ENCODE measurements at regions not wholly inside any gene's neighbourhood (a gene's known extent, or its start where the extent isn't known, plus 50 kb on each side); places are given as distances from the start of the nearest gene placed in this dataset.

GRCh38 chr20:55406891-55407290 is 598.4 kb downstream of the CBLN4 start:
- no peaks in the 10 kb centered on the region for H3K36me3 ChIP-seq (ENCODE audit: insufficient read depth, low read length)
- Mint-ChIP-seq H3K4me3 (no peak overlapping the region), H3K27me3 (no peaks in the 10 kb centered on the region), H3K4me1 (no peaks in the 10 kb centered on the region), H3K9me3 (peaks cover 6 to 35% (median 13%) of the 10 kb centered on the region in 5 donors), H3K27ac (no peak overlapping the region), H3K36me3 (no peaks in the 10 kb centered on the region)
- H3K27ac ChIP-seq (ENCODE audit: low read depth, low read length) = no peak overlapping the region
- H3K27me3 ChIP-seq (ENCODE audit: insufficient read depth, low read length, poor library complexity, severe bottlenecking) = no peaks in the 10 kb centered on the region
- no peak overlapping the region for H3K4me3 ChIP-seq (ENCODE audit: low read length)
- POLR2A ChIA-PET = no interaction called here
- no peaks in the 10 kb centered on the region for H3K9me3 ChIP-seq (ENCODE audit: low read length)
- no peaks in the 10 kb centered on the region for H3K4me1 ChIP-seq (ENCODE audit: insufficient read depth, low read length)
- DNase-seq = no peak
- CTCF ChIA-PET = no interaction called here

GRCh38 chr20:55394592-55394991 is 610.7 kb downstream of the CBLN4 start:
- CTCF ChIA-PET = no interaction called here

GRCh38 chr20:55390791-55391190 is 614.5 kb downstream of the CBLN4 start:
- peaks cover 8 to 21% (median 12%) of the 10 kb centered on the region in 5 donors for H3K9me3 Mint-ChIP-seq
- no peaks in the 10 kb centered on the region for H3K4me1 ChIP-seq (ENCODE audit: insufficient read depth, low read length)
- H3K27ac Mint-ChIP-seq = no peak overlapping the region
- no peaks in the 10 kb centered on the region for H3K27me3 Mint-ChIP-seq
- POLR2A ChIA-PET = no interaction called here
- H3K36me3 Mint-ChIP-seq = no peaks in the 10 kb centered on the region
- H3K4me3 Mint-ChIP-seq = no peak overlapping the region
- no peak for DNase-seq
- H3K27me3 ChIP-seq (ENCODE audit: insufficient read depth, low read length, poor library complexity, severe bottlenecking) = no peaks in the 10 kb centered on the region
- H3K4me3 ChIP-seq (ENCODE audit: low read length) = no peak overlapping the region
- CTCF ChIA-PET = no interaction called here
- no peak overlapping the region for H3K27ac ChIP-seq (ENCODE audit: low read depth, low read length)
- no peaks in the 10 kb centered on the region for H3K36me3 ChIP-seq (ENCODE audit: insufficient read depth, low read length)
- H3K4me1 Mint-ChIP-seq = no peaks in the 10 kb centered on the region
- no peaks in the 10 kb centered on the region for H3K9me3 ChIP-seq (ENCODE audit: low read length)

More at GRCh38 chr20:55394592-55394991, 610.7 kb downstream of the CBLN4 start:
- Histone ChIP-seq H3K9me3 (ENCODE audit: low read length) (no peaks in the 10 kb centered on the region), H3K4me3 (ENCODE audit: low read length) (no peak overlapping the region), H3K27me3 (ENCODE audit: insufficient read depth, low read length, poor library complexity, severe bottlenecking) (no peaks in the 10 kb centered on the region), H3K4me1 (ENCODE audit: insufficient read depth, low read length) (no peaks in the 10 kb centered on the region), H3K36me3 (ENCODE audit: insufficient read depth, low read length) (no peaks in the 10 kb centered on the region), H3K27ac (ENCODE audit: low read depth, low read length) (no peak overlapping the region)
- Mint-ChIP-seq H3K4me1 (no peaks in the 10 kb centered on the region), H3K27ac (no peak overlapping the region), H3K27me3 (no peaks in the 10 kb centered on the region), H3K36me3 (no peaks in the 10 kb centered on the region), H3K4me3 (no peak overlapping the region), H3K9me3 (peaks cover 6 to 15% (median 9%) of the 10 kb centered on the region in 5 donors)
- no peak for DNase-seq
- POLR2A ChIA-PET = no interaction called here

- Mint-ChIP-seq H3K36me3 (peaks cover 0 to 1% (median 0%) of the 10 kb centered on the region in 3 donors), H3K27me3 (no peaks in the 10 kb centered on the region), H3K9me3 (peaks cover 2 to 24% (median 14%) of the 10 kb centered on the region in 5 donors), H3K4me3 (no peak overlapping the region), H3K4me1 (no peaks in the 10 kb centered on the region), H3K27ac (no peak overlapping the region)
- no peak overlapping the region for H3K27ac ChIP-seq (ENCODE audit: low read depth, low read length)
- H3K9me3 ChIP-seq (ENCODE audit: low read length) = no peaks in the 10 kb centered on the region
- no peak for DNase-seq
- no peaks in the 10 kb centered on the region for H3K27me3 ChIP-seq (ENCODE audit: insufficient read depth, low read length, poor library complexity, severe bottlenecking)
- ChIA-PET CTCF (no interaction called here), POLR2A (no interaction called here)
- no peaks in the 10 kb centered on the region for H3K4me1 ChIP-seq (ENCODE audit: insufficient read depth, low read length)
- H3K36me3 ChIP-seq (ENCODE audit: insufficient read depth, low read length) = no peaks in the 10 kb centered on the region
- H3K4me3 ChIP-seq (ENCODE audit: low read length) = no peak overlapping the region
These were observed 618.6 kb downstream of the CBLN4 start for GRCh38 chr20:55386686-55387085.

GRCh38 chr20:55375920-55376319 is 629.4 kb downstream of the CBLN4 start:
- no peaks in the 10 kb centered on the region for H3K9me3 ChIP-seq (ENCODE audit: low read length)
- H3K27me3 Mint-ChIP-seq = no peaks in the 10 kb centered on the region
- DNase-seq = no peak
- H3K27me3 ChIP-seq (ENCODE audit: insufficient read depth, low read length, poor library complexity, severe bottlenecking) = no peaks in the 10 kb centered on the region
- no peaks in the 10 kb centered on the region for H3K4me1 Mint-ChIP-seq
- no peak overlapping the region for H3K27ac ChIP-seq (ENCODE audit: low read depth, low read length)
- H3K27ac Mint-ChIP-seq = no peak overlapping the region
- no peak overlapping the region for H3K4me3 ChIP-seq (ENCODE audit: low read length)
- no peaks in the 10 kb centered on the region for H3K36me3 ChIP-seq (ENCODE audit: insufficient read depth, low read length)
- H3K36me3 Mint-ChIP-seq = no peaks in the 10 kb centered on the region
- H3K4me3 Mint-ChIP-seq = no peak overlapping the region
- POLR2A ChIA-PET = no interaction called here
- CTCF ChIA-PET = no interaction called here
- H3K9me3 Mint-ChIP-seq = peaks cover 2 to 25% (median 3%) of the 10 kb centered on the region in 5 donors
- no peaks in the 10 kb centered on the region for H3K4me1 ChIP-seq (ENCODE audit: insufficient read depth, low read length)

- H3K9me3 ChIP-seq (ENCODE audit: low read length) = no peaks in the 10 kb centered on the region
- ChIA-PET POLR2A (no interaction called here), CTCF (no interaction called here)
- no peaks in the 10 kb centered on the region for H3K36me3 ChIP-seq (ENCODE audit: insufficient read depth, low read length)
- Mint-ChIP-seq H3K27ac (no peak overlapping the region), H3K4me3 (no peak overlapping the region), H3K4me1 (no peaks in the 10 kb centered on the region), H3K27me3 (no peaks in the 10 kb centered on the region), H3K9me3 (peaks cover 0 to 20% (median 8%) of the 10 kb centered on the region in 5 donors), H3K36me3 (no peaks in the 10 kb centered on the region)
- no peak for DNase-seq
- no peaks in the 10 kb centered on the region for H3K4me1 ChIP-seq (ENCODE audit: insufficient read depth, low read length)
- no peak overlapping the region for H3K4me3 ChIP-seq (ENCODE audit: low read length)
- no peaks in the 10 kb centered on the region for H3K27me3 ChIP-seq (ENCODE audit: insufficient read depth, low read length, poor library complexity, severe bottlenecking)
- H3K27ac ChIP-seq (ENCODE audit: low read depth, low read length) = no peak overlapping the region
These were observed 639.6 kb downstream of the CBLN4 start for GRCh38 chr20:55365745-55366144.

GRCh38 chr20:55360895-55361294 is 644.4 kb downstream of the CBLN4 start:
- peaks cover 0 to 19% (median 6%) of the 10 kb centered on the region in 5 donors for H3K9me3 Mint-ChIP-seq
- H3K27ac Mint-ChIP-seq = no peak overlapping the region
- H3K27me3 Mint-ChIP-seq = no peaks in the 10 kb centered on the region
- ChIA-PET POLR2A (no interaction called here), CTCF (no interaction called here)
- H3K27ac ChIP-seq (ENCODE audit: low read depth, low read length) = no peak overlapping the region
- H3K27me3 ChIP-seq (ENCODE audit: insufficient read depth, low read length, poor library complexity, severe bottlenecking) = no peaks in the 10 kb centered on the region
- DNase-seq = no peak
- no peaks in the 10 kb centered on the region for H3K4me1 ChIP-seq (ENCODE audit: insufficient read depth, low read length)
- H3K36me3 Mint-ChIP-seq = no peaks in the 10 kb centered on the region
- no peaks in the 10 kb centered on the region for H3K9me3 ChIP-seq (ENCODE audit: low read length)
- no peaks in the 10 kb centered on the region for H3K4me1 Mint-ChIP-seq
- H3K36me3 ChIP-seq (ENCODE audit: insufficient read depth, low read length) = no peaks in the 10 kb centered on the region
- H3K4me3 ChIP-seq (ENCODE audit: low read length) = no peak overlapping the region
- no peak overlapping the region for H3K4me3 Mint-ChIP-seq

- CTCF ChIA-PET = no interaction called here
- POLR2A ChIA-PET = no interaction called here
- DNase-seq = no peak
- Histone ChIP-seq H3K9me3 (ENCODE audit: low read length) (no peaks in the 10 kb centered on the region), H3K27me3 (ENCODE audit: insufficient read depth, low read length, poor library complexity, severe bottlenecking) (no peaks in the 10 kb centered on the region), H3K4me1 (ENCODE audit: insufficient read depth, low read length) (no peaks in the 10 kb centered on the region), H3K4me3 (ENCODE audit: low read length) (no peak overlapping the region), H3K36me3 (ENCODE audit: insufficient read depth, low read length) (no peaks in the 10 kb centered on the region), H3K27ac (ENCODE audit: low read depth, low read length) (no peak overlapping the region)
- Mint-ChIP-seq H3K4me3 (no peak overlapping the region), H3K27me3 (no peaks in the 10 kb centered on the region), H3K27ac (no peak overlapping the region), H3K4me1 (no peaks in the 10 kb centered on the region), H3K9me3 (peaks cover 2 to 25% (median 17%) of the 10 kb centered on the region in 5 donors), H3K36me3 (no peaks in the 10 kb centered on the region)
These were observed 650.6 kb downstream of the CBLN4 start for GRCh38 chr20:55354720-55355119.

- Histone ChIP-seq H3K4me3 (ENCODE audit: low read length) (no peak overlapping the region), H3K27me3 (ENCODE audit: insufficient read depth, low read length, poor library complexity, severe bottlenecking) (no peaks in the 10 kb centered on the region), H3K9me3 (ENCODE audit: low read length) (no peaks in the 10 kb centered on the region), H3K36me3 (ENCODE audit: insufficient read depth, low read length) (no peaks in the 10 kb centered on the region), H3K4me1 (ENCODE audit: insufficient read depth, low read length) (no peaks in the 10 kb centered on the region), H3K27ac (ENCODE audit: low read depth, low read length) (no peak overlapping the region)
- Mint-ChIP-seq H3K36me3 (no peaks in the 10 kb centered on the region), H3K27me3 (no peaks in the 10 kb centered on the region), H3K9me3 (peaks cover 0 to 25% (median 17%) of the 10 kb centered on the region in 5 donors), H3K4me3 (no peak overlapping the region), H3K4me1 (no peaks in the 10 kb centered on the region), H3K27ac (no peak overlapping the region)
- DNase-seq = no peak
- ChIA-PET POLR2A (no interaction called here), CTCF (no interaction called here)
These were observed 652.1 kb downstream of the CBLN4 start for GRCh38 chr20:55353206-55353605.

Data from CD8-positive, alpha-beta memory T cell (primary cell).